NCI-H526 treated with DMSO at 0.1 percent for 48 hours (cell line): ENCODE measurements at regions not wholly inside any gene's neighbourhood (a gene's known extent, or its start where the extent isn't known, plus 50 kb on each side); places are given as distances from the start of the nearest gene placed in this dataset.

Experiments
- DNase-seq: peaks from one replicate; lab custom pipeline; 2025; lab: John Stamatoyannopoulos, UW

GRCh38 chr10:120641695-120642094, 184.7 kb downstream of the PLPP4 start:
- DNase-seq, result no peak

GRCh38 chr10:120643351-120643750, 186.3 kb downstream of the PLPP4 start:
- no peak for DNase-seq

GRCh38 chr10:120644556-120645410, 187.8 kb downstream of the PLPP4 start:
- no peak for DNase-seq

GRCh38 chr10:120646159-120646732, 189.2 kb downstream of the PLPP4 start:
- DNase-seq, result no peak

- DNase-seq, result no peak
Measured at GRCh38 chr10:120646738-120647456, 189.9 kb downstream of the PLPP4 start.

GRCh38 chr10:120650705-120651399, 193.8 kb downstream of the PLPP4 start:
- DNase-seq, result no peak

GRCh38 chr10:120656107-120656506, 195.1 kb upstream of the WDR11 start:
- no peak for DNase-seq

GRCh38 chr10:120657371-120657770, 193.8 kb upstream of the WDR11 start:
- no peak for DNase-seq

GRCh38 chr10:120658943-120659885, 191.9 kb upstream of the WDR11 start:
- peak; percentile 15 for DNase-seq

GRCh38 chr10:120666308-120666707, 184.9 kb upstream of the WDR11 start:
- peak; percentile 39 for DNase-seq

GRCh38 chr10:120667276-120667675, 183.9 kb upstream of the WDR11 start:
- no peak for DNase-seq

GRCh38 chr10:120671491-120671890, 179.7 kb upstream of the WDR11 start:
- DNase-seq, result no peak

- DNase-seq, result no peak
Measured at GRCh38 chr10:120683454-120683853, 167.7 kb upstream of the WDR11 start.

- DNase-seq, result no peak
Measured at GRCh38 chr10:120684226-120684625, 166.9 kb upstream of the WDR11 start.

GRCh38 chr10:120685136-120685535, 166.0 kb upstream of the WDR11 start:
- DNase-seq, result no peak

- DNase-seq, result no peak
Measured at GRCh38 chr10:120688928-120689327, 162.2 kb upstream of the WDR11 start.

- no peak for DNase-seq
Measured at GRCh38 chr10:120689777-120690529, 161.2 kb upstream of the WDR11 start.

GRCh38 chr10:120691625-120692024, 159.5 kb upstream of the WDR11 start:
- DNase-seq, result no peak

- no peak for DNase-seq
Measured at GRCh38 chr10:120700426-120700825, 150.7 kb upstream of the WDR11 start.

GRCh38 chr10:120701381-120701780, 149.8 kb upstream of the WDR11 start:
- no peak for DNase-seq
